ENCODE measurements at regions not wholly inside any gene's neighbourhood (a gene's known extent, or its start where the extent isn't known, plus 50 kb on each side); places are given as distances from the start of the nearest gene placed in this dataset.
A peak's percentile ranks its signal among the peaks of the same experiment; 100 is the strongest.

- Histone ChIP-seq H2BK20ac (ENCODE audit: low read depth, low read length, poor library complexity, severe bottlenecking) (no peak overlapping the region), H2AFZ (ENCODE audit: low read length) (no peak overlapping the region), H4K5ac (ENCODE audit: insufficient read length, low read depth, low read length) (no peak overlapping the region), H3K79me2 (ENCODE audit: insufficient read depth, low read length) (no peaks in the 10 kb centered on the region), H2BK5ac (ENCODE audit: insufficient read length, low read length) (no peak overlapping the region), H3K9ac (ENCODE audit: extremely low read depth, insufficient read length, low read length) (no peak overlapping the region), H3K23ac (ENCODE audit: insufficient read length, low read depth, low read length) (no peak overlapping the region), H2BK15ac (ENCODE audit: low read depth, low read length) (no peak overlapping the region), H3K23me2 (ENCODE audit: insufficient read length, low read depth, low read length, poor library complexity, severe bottlenecking) (no peaks in the 10 kb centered on the region), H3K4ac (ENCODE audit: low read depth, low read length) (no peak overlapping the region), H3K9me3 (ENCODE audit: control insufficient read depth, low read depth, low read length) (no peaks in the 10 kb centered on the region), H4K20me1 (ENCODE audit: control insufficient read depth, insufficient read depth, insufficient read length) (no peaks in the 10 kb centered on the region), H2AK5ac (ENCODE audit: insufficient read length, low read length) (no peak overlapping the region), H3K4me2 (ENCODE audit: insufficient read depth, insufficient read length, low read length) (no peak overlapping the region), H4K91ac (ENCODE audit: insufficient read length, low read depth, low read length) (no peak overlapping the region), H2BK12ac (ENCODE audit: insufficient read length, low read depth, low read length) (no peak overlapping the region), H3K4me1 (ENCODE audit: insufficient read depth, low read length) (peaks cover 4% of the 10 kb centered on the region; the same call in 1 of the 2 replicates), H2BK120ac (ENCODE audit: low read depth, low read length, poor library complexity, severe bottlenecking) (no peak overlapping the region), H3K79me1 (ENCODE audit: insufficient read depth, low read depth, low read length, poor library complexity, severe bottlenecking) (no peaks in the 10 kb centered on the region), H3K14ac (ENCODE audit: insufficient read depth, low read length) (no peak overlapping the region), H3K18ac (ENCODE audit: insufficient read length, low read depth, low read length) (no peak overlapping the region), H3K27me3 (ENCODE audit: insufficient read depth, low read length) (no peaks in the 10 kb centered on the region), H3T11ph (ENCODE audit: low read length) (no peak overlapping the region), H4K8ac (replicated peaks; ENCODE audit: insufficient read length, low read depth, low read length) (no peak overlapping the region), H3K56ac (ENCODE audit: insufficient read length, low read depth, low read length) (no peak overlapping the region), H3K27ac (ENCODE audit: insufficient read length, low read depth, low read length) (no peak overlapping the region)
- DNase-seq = no peak
- TF ChIP-seq, protein P1, sequence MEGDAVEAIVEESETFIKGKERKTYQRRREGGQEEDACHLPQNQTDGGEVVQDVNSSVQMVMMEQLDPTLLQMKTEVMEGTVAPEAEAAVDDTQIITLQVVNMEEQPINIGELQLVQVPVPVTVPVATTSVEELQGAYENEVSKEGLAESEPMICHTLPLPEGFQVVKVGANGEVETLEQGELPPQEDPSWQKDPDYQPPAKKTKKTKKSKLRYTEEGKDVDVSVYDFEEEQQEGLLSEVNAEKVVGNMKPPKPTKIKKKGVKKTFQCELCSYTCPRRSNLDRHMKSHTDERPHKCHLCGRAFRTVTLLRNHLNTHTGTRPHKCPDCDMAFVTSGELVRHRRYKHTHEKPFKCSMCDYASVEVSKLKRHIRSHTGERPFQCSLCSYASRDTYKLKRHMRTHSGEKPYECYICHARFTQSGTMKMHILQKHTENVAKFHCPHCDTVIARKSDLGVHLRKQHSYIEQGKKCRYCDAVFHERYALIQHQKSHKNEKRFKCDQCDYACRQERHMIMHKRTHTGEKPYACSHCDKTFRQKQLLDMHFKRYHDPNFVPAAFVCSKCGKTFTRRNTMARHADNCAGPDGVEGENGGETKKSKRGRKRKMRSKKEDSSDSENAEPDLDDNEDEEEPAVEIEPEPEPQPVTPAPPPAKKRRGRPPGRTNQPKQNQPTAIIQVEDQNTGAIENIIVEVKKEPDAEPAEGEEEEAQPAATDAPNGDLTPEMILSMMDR (conservative IDR thresholded peaks at IDR 0.05) = 0 out of 3 replicates have a peak, but pooled peaks have one; percentile 12
- WGBS (ENCODE audit: extremely low coverage, insufficient read length, low lambda C conversion rate) = no CpG with 5 or more reads among the region's 2 CpGs
- no peaks in the 10 kb centered on the region for H3K9me3 Mint-ChIP-seq
- H3K27ac Mint-ChIP-seq = no peak overlapping the region
- H3K36me3 Mint-ChIP-seq (ENCODE audit: insufficient read depth in 1 of 3, low read depth in 3 of 3) = no peaks in the 10 kb centered on the region
- peaks cover 11 to 16% of the 10 kb centered on the region in 2 experiments for H3K4me1 Mint-ChIP-seq
- no peaks in the 10 kb centered on the region for H3K27me3 Mint-ChIP-seq (ENCODE audit: low read depth)
- H3K4me3 Mint-ChIP-seq = no peak overlapping the region
These were observed 332.5 kb downstream of the AMY1C start for GRCh38 chr1:104082221-104082620.

All from H9 (cell line).